HepG2 (cell line): ENCODE measurements at regions not wholly inside any gene's neighbourhood (a gene's known extent, or its start where the extent isn't known, plus 50 kb on each side); places are given as distances from the start of the nearest gene placed in this dataset.

Experiments used
- ATAC-seq: fragments of 200-7000 bp; cut with Tn5 transposase; 3 replicates; pipeline ENCODE4 v1.9.1; 2020; ENCODE audit warnings: mild to moderate bottlenecking, moderate library complexity
- BruUV-seq: library from RNA; stranded (reverse); fragments of 400-500 nt; replicated peaks from 2 replicates; lab custom pipeline; 2021; lab: Mats Ljungman, UMichigan
- CTCF ChIA-PET: fragments of 300-600 bp; formaldehyde crosslinking; extraction: SDS; loops from one replicate; lab custom pipeline; 2021; ENCODE audit warnings: low total read pairs, inconsistent platforms, low intra/inter-chr PET ratio; lab: Yijun Ruan, JAX
- POLR2A ChIA-PET: fragments of 350-600 bp; sonication (Branson Sonifier 250); formaldehyde crosslinking; loops from one replicate; lab custom pipeline; 2020; ENCODE audit warnings: antibody characterized with exemption, inconsistent platforms; lab: Yijun Ruan, JAX
- DNase-seq: peaks from one replicate; pipeline ENCODE4 v3.0.0-alpha.2; 2015; ENCODE audit warnings: low spot score
- FAIRE-seq: peaks from 3 replicates; lab custom pipeline; 2011; peaks lifted over from hg19 to GRCh38; lab: Jason Lieb, UNC
- H2AFZ ChIP-seq: one replicate; pipeline ENCODE4 v1.6.1; 2011; ENCODE audit warnings: low read length, inconsistent platforms
- H3K27ac ChIP-seq: fragments of 300-600 bp; 3 replicates; pipeline ENCODE4 v1.8.0; 2011; ENCODE audit warnings: mixed run types, mild to moderate bottlenecking, mixed read lengths, low read length, inconsistent platforms; ENCODE audit not compliant: insufficient read depth; ENCODE audit errors: extremely low read length
- H3K27me3 ChIP-seq, 2 experiments: fragments of 200-600 bp in 1 of 2; 2 replicates in 1 of 2; 3 replicates in 1 of 2; pipeline versions ENCODE4 v1.6.0 to v1.8.0; 2011; ENCODE audit warnings: low read length in 2 of 2, mild to moderate bottlenecking in 2 of 2, moderate library complexity in 2 of 2, inconsistent platforms in 1 of 2; ENCODE audit not compliant: insufficient read depth in 2 of 2, control insufficient read depth in 1 of 2
- H3K36me3 ChIP-seq, 2 experiments: fragments of 200-600 bp in 1 of 2; replicated peaks in 1 of 2; 2 replicates in 1 of 2; 3 replicates in 1 of 2; pipeline versions ENCODE4 v1.5.1 to v1.8.0; 2011; ENCODE audit warnings: low read length in 2 of 2, inconsistent platforms in 1 of 2; ENCODE audit not compliant: insufficient read depth in 2 of 2, control insufficient read depth in 1 of 2
- H3K4me1 ChIP-seq: 2 replicates; pipeline ENCODE4 v1.5.1; 2012; ENCODE audit warnings: low read length, inconsistent platforms; ENCODE audit not compliant: insufficient read depth
- H3K4me2 ChIP-seq: 2 replicates; pipeline ENCODE4 v1.6.0; 2011; ENCODE audit warnings: low read depth, low read length, inconsistent platforms
- H3K4me3 ChIP-seq, 3 experiments: fragments of 200-600 bp in 1 of 3; sonication (generic), shearing (Covaris generic) in 1 of 3; replicated peaks in 1 of 3; 2 replicates each; pipeline ENCODE4 v1.5.1; 2011 to 2016; ENCODE audit warnings: low read length in 3 of 3, inconsistent platforms in 2 of 3, low read depth in 2 of 3, mild to moderate bottlenecking in 2 of 3, control low read depth in 1 of 3, mixed read lengths in 1 of 3; ENCODE audit not compliant: insufficient read depth in 1 of 3
- H3K79me2 ChIP-seq: one replicate; pipeline ENCODE4 v1.6.1; 2011; ENCODE audit warnings: low read length, inconsistent platforms; ENCODE audit not compliant: insufficient read depth
- H3K9ac ChIP-seq: 2 replicates; pipeline ENCODE4 v1.6.0; 2011; ENCODE audit warnings: mild to moderate bottlenecking, low read depth, low read length, inconsistent platforms; ENCODE audit not compliant: insufficient read depth
- H3K9me3 ChIP-seq: 2 replicates; pipeline ENCODE4 v1.5.1; 2012; ENCODE audit warnings: mild to moderate bottlenecking, low read length
- H4K20me1 ChIP-seq: 2 replicates; pipeline ENCODE4 v1.6.0; 2011; ENCODE audit warnings: inconsistent platforms, mild to moderate bottlenecking, low read length, moderate library complexity; ENCODE audit not compliant: insufficient read depth
- CEBPB ChIP-seq: IDR thresholded peaks from 2 replicates; pipeline ENCODE4 v1.6.1; 2011; ENCODE audit warnings: low read depth, low read length, improper control_type of control experiment, borderline replicate concordance
- HCFC1 ChIP-seq: fragments of 150-350 bp; IDR thresholded peaks from 2 replicates; pipeline ENCODE4 v1.6.1; 2014; ENCODE audit warnings: low read depth, low read length
- HOXA7 ChIP-seq: sonication (generic); formaldehyde crosslinking; IDR thresholded peaks from 2 replicates; pipeline ENCODE4 v1.8.1; 2022; ENCODE audit warnings: mild to moderate bottlenecking, missing genetic modification reagents, moderate library complexity
- MAF1 ChIP-seq: sonication (generic); formaldehyde crosslinking; IDR thresholded peaks from 2 replicates; pipeline ENCODE4 v1.5.0; 2020; ENCODE audit warnings: missing genetic modification reagents, borderline replicate concordance
- MATR3 ChIP-seq: sonication (generic); formaldehyde crosslinking; IDR thresholded peaks from 2 replicates; pipeline ENCODE4 v1.4.0; 2020; ENCODE audit warnings: missing genetic modification reagents
- MAZ ChIP-seq, 2 experiments: sonication (generic) in 1 of 2; formaldehyde crosslinking in 1 of 2; IDR thresholded peaks; 2 replicates each; pipeline versions ENCODE4 v1.5.0 to v1.6.1; 2012 to 2020; ENCODE audit warnings: low read depth in 2 of 2, mild to moderate bottlenecking in 2 of 2, borderline replicate concordance in 1 of 2, improper control_type of control experiment in 1 of 2, low read length in 1 of 2, missing genetic modification reagents in 1 of 2, moderate library complexity in 1 of 2
- MXD1 ChIP-seq: sonication (generic); formaldehyde crosslinking; IDR thresholded peaks from 2 replicates; pipeline ENCODE4 v1.4.0; 2020; ENCODE audit warnings: mild to moderate bottlenecking, missing genetic modification reagents
- POLR2G ChIP-seq: fragments of 200-400 bp; formaldehyde crosslinking; IDR thresholded peaks from 2 replicates; pipeline ENCODE4 v1.6.1; 2018; ENCODE audit warnings: mild to moderate bottlenecking, low read depth, low read length, moderate library complexity
- THAP11 ChIP-seq: IDR thresholded peaks from 2 replicates; pipeline ENCODE4 v1.6.1; 2016; ENCODE audit warnings: missing biosample characterization, missing genetic modification reagents
- ZBTB8A ChIP-seq: sonication (generic); formaldehyde crosslinking; IDR thresholded peaks from 2 replicates; pipeline ENCODE4 v1.4.0; 2020; ENCODE audit warnings: mild to moderate bottlenecking, low read depth, missing genetic modification reagents, borderline replicate concordance
- ZNF142 ChIP-seq: sonication (generic); formaldehyde crosslinking; IDR thresholded peaks from 2 replicates; pipeline ENCODE4 v1.4.0; 2020; ENCODE audit warnings: missing genetic modification reagents
- ZNF615 ChIP-seq: sonication (generic); formaldehyde crosslinking; IDR thresholded peaks from 2 replicates; pipeline ENCODE4 v1.5.0; 2020; ENCODE audit warnings: mild to moderate bottlenecking, missing genetic modification reagents, borderline replicate concordance
- ZNF720 ChIP-seq: sonication (generic); formaldehyde crosslinking; IDR thresholded peaks from 2 replicates; pipeline ENCODE4 v1.4.0; 2020; ENCODE audit warnings: missing genetic modification reagents
- ZSCAN31 ChIP-seq: sonication (generic); formaldehyde crosslinking; IDR thresholded peaks from 2 replicates; pipeline ENCODE4 v1.5.0; 2020; ENCODE audit warnings: low read depth, mild to moderate bottlenecking, missing genetic modification reagents
- ZSCAN9 ChIP-seq: IDR thresholded peaks from 2 replicates; pipeline ENCODE4 v1.6.1; 2016; ENCODE audit warnings: borderline replicate concordance
- in situ Hi-C: cut with HindIII; loops from 2 replicates; pipeline ENCODE4 v1.10.0; 2017; ENCODE audit warnings: low pct_unique_long_range_greater_than_20kb; ENCODE audit not compliant: extremely low pct_ligation_motif_present
- intact Hi-C: fragments of 100-400 bp; cut with micrococcal nuclease; formaldehyde crosslinking; loops from one replicate; pipeline ENCODE4 v1.10.0; 2022; ENCODE audit not compliant: unreplicated experiment
- TF ChIP-seq, protein P1 (sequence below): sonication (generic); formaldehyde crosslinking; conservative IDR thresholded peaks from 2 replicates; pipeline ENCODE4 v1.4.0; 2020; ENCODE audit warnings: missing genetic modification reagents
- TF ChIP-seq, protein P2 (sequence below): sonication (generic); formaldehyde crosslinking; IDR thresholded peaks from 2 replicates; pipeline ENCODE4 v1.5.0; 2020; ENCODE audit warnings: mild to moderate bottlenecking, low read depth, missing genetic modification reagents, borderline replicate concordance
- TF ChIP-seq, protein P3 (sequence below): IDR thresholded peaks from 2 replicates; pipeline ENCODE4 v1.6.1; 2016; ENCODE audit warnings: low read depth, borderline replicate concordance

DNA sequence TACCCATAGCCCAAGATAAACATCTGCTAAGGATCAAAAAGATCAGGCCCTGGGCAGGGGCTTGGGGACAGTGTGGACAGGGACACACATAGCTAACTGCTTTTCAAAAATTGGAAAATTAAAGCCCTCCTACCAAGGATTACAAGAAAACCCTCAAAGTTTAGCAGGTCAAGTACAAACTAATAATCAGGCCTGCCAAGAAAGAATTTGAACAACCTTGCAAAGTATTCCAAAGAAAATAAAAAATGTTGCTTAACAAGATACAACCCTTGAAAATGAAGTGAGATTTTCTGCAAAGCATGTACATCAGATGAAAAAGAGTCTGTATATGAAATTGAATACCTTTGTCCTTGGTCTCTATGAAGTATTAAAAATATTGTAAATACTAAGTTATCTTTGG lies 67.3 kb downstream of the KLF12 start:
- Histone ChIP-seq H3K9ac (no peak overlapping the region), H3K4me3 (no peak overlapping the region), H3K9me3 (no peaks in the 10 kb centered on the region), H3K4me2 (no peak overlapping the region), H3K4me1 (0 out of 2 replicates have a peak, but pooled peaks cover 4% of the 10 kb centered on the region), H3K27me3 (no peaks in the 10 kb centered on the region), H3K79me2 (no peaks in the 10 kb centered on the region), H3K27ac (no peak overlapping the region), H4K20me1 (no peaks in the 10 kb centered on the region), H2AFZ (no peak overlapping the region), H3K36me3 (no peaks in the 10 kb centered on the region)
- FAIRE-seq (no peak), DNase-seq (no peak), ATAC-seq (no peak)
- intact Hi-C loops = no loop called here
- ChIA-PET POLR2A (no interaction called here), CTCF (no interaction called here)
- in situ Hi-C loops = no loop called here
- BruUV-seq = no TSS peak
- TF ChIP-seq HOXA7 (CRISPR knock-in tag) (no peak), ZSCAN31 (CRISPR knock-in tag) (no peak), ZSCAN9 (CRISPR knock-in tag) (no peak), MATR3 (no peak), THAP11 (CRISPR knock-in tag) (no peak), CEBPB (no peak), ZNF615 (no peak), POLR2G (no peak), ZNF142 (CRISPR knock-in tag) (no peak), MAZ (IDR thresholded peaks at IDR 0.05; ENCODE audit: borderline replicate concordance, low read depth, low read length) (no peak), MAZ (CRISPR knock-in tag; IDR thresholded peaks at IDR 0.05; ENCODE audit: low read depth) (no peak), ZBTB8A (no peak), MXD1 (CRISPR knock-in tag) (no peak), ZNF720 (CRISPR knock-in tag) (no peak), MAF1 (no peak), HCFC1 (no peak)
- TF ChIP-seq, protein P1, sequence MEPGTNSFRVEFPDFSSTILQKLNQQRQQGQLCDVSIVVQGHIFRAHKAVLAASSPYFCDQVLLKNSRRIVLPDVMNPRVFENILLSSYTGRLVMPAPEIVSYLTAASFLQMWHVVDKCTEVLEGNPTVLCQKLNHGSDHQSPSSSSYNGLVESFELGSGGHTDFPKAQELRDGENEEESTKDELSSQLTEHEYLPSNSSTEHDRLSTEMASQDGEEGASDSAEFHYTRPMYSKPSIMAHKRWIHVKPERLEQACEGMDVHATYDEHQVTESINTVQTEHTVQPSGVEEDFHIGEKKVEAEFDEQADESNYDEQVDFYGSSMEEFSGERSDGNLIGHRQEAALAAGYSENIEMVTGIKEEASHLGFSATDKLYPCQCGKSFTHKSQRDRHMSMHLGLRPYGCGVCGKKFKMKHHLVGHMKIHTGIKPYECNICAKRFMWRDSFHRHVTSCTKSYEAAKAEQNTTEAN = no peak
- TF ChIP-seq, protein P2, sequence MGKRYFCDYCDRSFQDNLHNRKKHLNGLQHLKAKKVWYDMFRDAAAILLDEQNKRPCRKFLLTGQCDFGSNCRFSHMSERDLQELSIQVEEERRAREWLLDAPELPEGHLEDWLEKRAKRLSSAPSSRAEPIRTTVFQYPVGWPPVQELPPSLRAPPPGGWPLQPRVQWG (CRISPR knock-in tag) = no peak
- TF ChIP-seq, protein P3, sequence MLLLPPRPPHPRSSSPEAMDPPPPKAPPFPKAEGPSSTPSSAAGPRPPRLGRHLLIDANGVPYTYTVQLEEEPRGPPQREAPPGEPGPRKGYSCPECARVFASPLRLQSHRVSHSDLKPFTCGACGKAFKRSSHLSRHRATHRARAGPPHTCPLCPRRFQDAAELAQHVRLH (CRISPR knock-in tag) = no peak
